DOHH2 (cell line): ENCODE measurements at regions not wholly inside any gene's neighbourhood (a gene's known extent, or its start where the extent isn't known, plus 50 kb on each side); places are given as distances from the start of the nearest gene placed in this dataset.

ENCODE experiments used
- CTCF ChIP-seq: fragments of 200-600 bp; sonication (generic); IDR thresholded peaks from one replicate; pipeline ENCODE4 v1.5.1; 2014; ENCODE audit warnings: antibody characterized with exemption, mild to moderate bottlenecking, low read depth, low read length; ENCODE audit not compliant: poor library complexity, severe bottlenecking
- EZH2phosphoT487 ChIP-seq: fragments of 200-600 bp; sonication (generic); IDR thresholded peaks from 2 replicates; pipeline ENCODE4 v1.6.1; 2017; ENCODE audit warnings: borderline replicate concordance, mild to moderate bottlenecking, antibody characterized with exemption, low read length, moderate library complexity, mixed read lengths

DNA sequence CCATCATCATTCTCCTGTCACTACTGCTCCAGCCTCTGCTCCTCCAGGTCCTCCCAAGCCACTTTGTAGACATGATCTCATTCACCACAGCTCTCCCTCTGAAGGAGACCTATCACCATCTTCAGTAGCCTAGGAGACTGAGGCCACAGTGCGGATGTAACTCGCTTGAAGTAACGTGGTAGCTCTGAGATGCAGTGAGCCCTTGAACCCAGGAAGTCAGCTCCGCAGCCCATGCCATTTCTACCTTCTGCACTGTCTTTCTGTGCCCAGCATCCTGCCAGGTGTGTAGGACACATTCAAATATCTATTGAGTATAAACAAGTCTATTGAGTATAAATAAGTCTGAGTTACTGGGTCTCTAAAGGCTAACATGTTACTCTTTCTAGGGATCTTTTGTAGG, 164.4 kb downstream of the CDH26 start:
- TF ChIP-seq CTCF (no peak), EZH2phosphoT487 (no peak)
